GM12878 (cell line): ENCODE measurements at regions not wholly inside any gene's neighbourhood (a gene's known extent, or its start where the extent isn't known, plus 50 kb on each side); places are given as distances from the start of the nearest gene placed in this dataset.

Source experiments
- ATAC-seq: fragments of 200-7000 bp; cut with Tn5 transposase; 3 replicates; pipeline ENCODE4 v1.9.1; 2020; ENCODE audit warnings: mild to moderate bottlenecking, moderate library complexity
- BruUV-seq: library from RNA; stranded (reverse); fragments of 400-500 nt; replicated peaks from 2 replicates; lab custom pipeline; 2021; lab: Mats Ljungman, UMichigan
- CTCF ChIA-PET: fragments of 300-600 bp; sonication (Branson Sonifier 250); formaldehyde crosslinking; extraction: SDS; loops from one replicate; lab custom pipeline; 2021; ENCODE audit warnings: inconsistent platforms; lab: Yijun Ruan, JAX
- POLR2A ChIA-PET: fragments of 350-600 bp; formaldehyde crosslinking; extraction: SDS; loops from one replicate; lab custom pipeline; 2021; ENCODE audit warnings: inconsistent platforms; lab: Charles Lee
- RAD21 ChIA-PET: fragments of 300-600 bp; sonication (Branson Sonifier 250); formaldehyde crosslinking; loops from one replicate; lab custom pipeline; 2023; ENCODE audit warnings: antibody characterized with exemption; ENCODE audit not compliant: unreplicated experiment; lab: Charles Lee
- SMC1A ChIA-PET: fragments of 300-600 bp; sonication (Branson Sonifier 250); formaldehyde crosslinking; loops from one replicate; lab custom pipeline; 2023; ENCODE audit not compliant: unreplicated experiment, uncharacterized antibody; lab: Charles Lee
- DNase-seq: peaks from one replicate; pipeline ENCODE4 v3.0.0-alpha.2; 2011; ENCODE audit warnings: low read depth, low spot score
- FAIRE-seq: peaks from 3 replicates; lab custom pipeline; 2011; peaks lifted over from hg19 to GRCh38; lab: Jason Lieb, UNC
- H2AFZ ChIP-seq: 2 replicates; pipeline ENCODE4 v1.6.0; 2011; ENCODE audit warnings: low read depth, low read length, control low read depth; ENCODE audit not compliant: control insufficient read depth
- H3K27ac ChIP-seq: 2 replicates; pipeline ENCODE4 v1.5.1; 2011; ENCODE audit warnings: control low read depth; ENCODE audit not compliant: control insufficient read depth, insufficient read depth
- H3K27me3 ChIP-seq, 2 experiments: replicated peaks in 1 of 2; 2 replicates each; pipeline versions ENCODE4 v1.6.0 to v1.6.1; 2011; ENCODE audit warnings: low read length in 1 of 2; ENCODE audit not compliant: control insufficient read depth in 2 of 2, insufficient read depth in 2 of 2
- H3K36me3 ChIP-seq, 2 experiments: 2 replicates each; pipeline ENCODE4 v1.5.1; 2011; ENCODE audit warnings: low read length in 1 of 2; ENCODE audit not compliant: control insufficient read depth in 2 of 2, insufficient read depth in 2 of 2
- H3K4me1 ChIP-seq: 2 replicates; pipeline ENCODE4 v1.6.1; 2011; ENCODE audit warnings: mild to moderate bottlenecking, low read length, moderate library complexity, mixed read lengths; ENCODE audit not compliant: control insufficient read depth, insufficient read depth
- H3K4me2 ChIP-seq: 2 replicates; pipeline ENCODE4 v1.6.0; 2011; ENCODE audit warnings: control low read depth; ENCODE audit not compliant: control insufficient read depth, insufficient read depth
- H3K4me3 ChIP-seq: fragments of 200-600 bp; sonication (generic); 2 replicates; pipeline ENCODE4 v1.5.1; 2016
- H3K79me2 ChIP-seq: 2 replicates; pipeline ENCODE4 v1.6.0; 2011; ENCODE audit warnings: low read length; ENCODE audit not compliant: control insufficient read depth, insufficient read depth
- H3K9ac ChIP-seq: 2 replicates; pipeline ENCODE4 v1.8.0; 2011; ENCODE audit warnings: low read length, control low read depth, mixed read lengths; ENCODE audit not compliant: control insufficient read depth, insufficient read depth
- H3K9me3 ChIP-seq: replicated peaks from 3 replicates; pipeline ENCODE4 v1.5.1; 2011; ENCODE audit warnings: mild to moderate bottlenecking, low read length; ENCODE audit not compliant: control insufficient read depth, insufficient read depth
- H4K20me1 ChIP-seq: 2 replicates; pipeline ENCODE4 v1.6.0; 2011; ENCODE audit not compliant: control insufficient read depth, insufficient read depth
- ATF3 ChIP-seq: IDR thresholded peaks from 2 replicates; pipeline ENCODE4 v1.6.1; 2011; ENCODE audit warnings: low read depth, mild to moderate bottlenecking, low read length, moderate library complexity, borderline replicate concordance; ENCODE audit errors: extremely low read depth
- CHD1 ChIP-seq: IDR thresholded peaks from 2 replicates; pipeline ENCODE4 v1.6.1; 2012; ENCODE audit warnings: low read depth, low read length, improper control_type of control experiment
- CHD4 ChIP-seq: fragments of 200-600 bp; sonication (generic); IDR thresholded peaks from 2 replicates; pipeline ENCODE4 v1.6.1; 2016; ENCODE audit warnings: mild to moderate bottlenecking
- HCFC1 ChIP-seq: fragments of 150-350 bp; IDR thresholded peaks from 2 replicates; pipeline ENCODE4 v1.6.1; 2014; ENCODE audit warnings: low read length
- HDAC6 ChIP-seq: fragments of 200-600 bp; sonication (generic); IDR thresholded peaks from one replicate; pipeline ENCODE4 v1.8.0; 2017; ENCODE audit warnings: antibody characterized with exemption; ENCODE audit not compliant: unreplicated experiment
- JUNB ChIP-seq: IDR thresholded peaks from 2 replicates; pipeline ENCODE4 v1.6.1; 2016; ENCODE audit warnings: antibody characterized with exemption, mild to moderate bottlenecking
- JUND ChIP-seq: IDR thresholded peaks from 2 replicates; pipeline ENCODE4 v1.6.1; 2012; ENCODE audit warnings: low read depth, mild to moderate bottlenecking, low read length, improper control_type of control experiment, moderate library complexity
- MAX ChIP-seq: IDR thresholded peaks from 2 replicates; pipeline ENCODE4 v1.6.1; 2012; ENCODE audit warnings: low read depth, low read length, improper control_type of control experiment
- MTA3 ChIP-seq: IDR thresholded peaks from 2 replicates; pipeline ENCODE4 v1.6.1; 2012; ENCODE audit warnings: low read length, inconsistent platforms, borderline replicate concordance
- MYC ChIP-seq: IDR thresholded peaks from 2 replicates; pipeline ENCODE4 v1.6.1; 2011; ENCODE audit warnings: mild to moderate bottlenecking, low read length, moderate library complexity, inconsistent platforms; ENCODE audit not compliant: insufficient read depth, insufficient replicate concordance, insufficient read length, severe bottlenecking
- SPI1 ChIP-seq: IDR thresholded peaks from 2 replicates; pipeline ENCODE4 v1.6.1; 2011; ENCODE audit warnings: low read depth, mild to moderate bottlenecking, low read length, moderate library complexity, borderline replicate concordance; ENCODE audit not compliant: insufficient read depth
- USF1 ChIP-seq: IDR thresholded peaks from 2 replicates; pipeline ENCODE4 v1.6.1; 2011; ENCODE audit warnings: borderline replicate concordance, low read depth, mild to moderate bottlenecking, moderate library complexity, mixed read lengths, low read length; ENCODE audit not compliant: insufficient read depth; ENCODE audit errors: extremely low read length
- WRNIP1 ChIP-seq: IDR thresholded peaks from 2 replicates; pipeline ENCODE4 v1.6.1; 2011; ENCODE audit warnings: low read depth, low read length, improper control_type of control experiment, borderline replicate concordance
- WGBS: methylation state at CpG from one replicate; pipeline ENCODE4 v1.1.6; 2016; ENCODE audit warnings: low lambda C conversion rate; ENCODE audit not compliant: insufficient replicate concordance, insufficient coverage; ENCODE audit errors: missing lambda C conversion rate; 5-methylcytosine and 5-hydroxymethylcytosine counted together
- in situ Hi-C: fragments of 300-500 bp; cut with MboI; formaldehyde crosslinking; loops from 9 replicates; pipeline ENCODE4 v1.14.3; 2018; ENCODE audit warnings: mixed read lengths
- intact Hi-C: fragments of 100-400 bp; cut with micrococcal nuclease; formaldehyde crosslinking; loops from one replicate; pipeline ENCODE4 v1.14.2; 2022; ENCODE audit not compliant: unreplicated experiment

GRCh38 chr4:156313497-156313896, 359.8 kb upstream of the CTSO start:
- H3K9ac ChIP-seq: no peak overlapping the region

GRCh38 chr4:156312261-156312847, 358.7 kb upstream of the CTSO start:
- intact Hi-C loops: no loop called here
- Histone ChIP-seq H4K20me1 (no peaks in the 10 kb centered on the region), H3K27me3 (no peaks in the 10 kb centered on the region), H2AFZ (no peak overlapping the region), H3K9me3 (no peaks in the 10 kb centered on the region), H3K4me3 (no peak overlapping the region), H3K36me3 (no peaks in the 10 kb centered on the region), H3K79me2 (no peaks in the 10 kb centered on the region), H3K27ac (no peak overlapping the region), H3K4me1 (no peaks in the 10 kb centered on the region), H3K4me2 (no peak overlapping the region), H3K9ac (no peak overlapping the region)
- WGBS: 15% methylated on average over 3 of the region's 3 CpGs
- DNase-seq (no peak), ATAC-seq (no peak; the same call in 2 of the 3 replicates), FAIRE-seq (no peak)
- ChIA-PET SMC1A (interaction anchor here (0.7 to 0.9 kb wide), 2 partner anchors 24 to 66 kb away, joined by 3 read pairs; no protein-coding TSS in a partner anchor), CTCF (interaction anchor here (1.4 kb wide), 1 partner anchor 42 kb away, joined by 5 read pairs; no protein-coding TSS in a partner anchor), POLR2A (no interaction called here), RAD21 (no interaction called here)
- BruUV-seq: no TSS peak
- in situ Hi-C loops: no loop called here
- TF ChIP-seq WRNIP1 (no peak), MAX (no peak), MTA3 (no peak), JUND (no peak), SPI1 (no peak), HCFC1 (no peak), USF1 (no peak), CHD4 (no peak), ATF3 (no peak)

More at GRCh38 chr4:156313497-156313896, 359.8 kb upstream of the CTSO start:
- ATAC-seq: no peak
- H4K20me1 ChIP-seq: no peaks in the 10 kb centered on the region
- 0% methylated on average over 2 of the region's 2 CpGs for WGBS
- FAIRE-seq: no peak
- POLR2A ChIA-PET: no interaction called here
- SMC1A ChIA-PET: interaction anchor here (0.6 to 1.0 kb wide), 2 partner anchors 10 to 144 kb away, joined by 3 read pairs; no protein-coding TSS in a partner anchor
- TF ChIP-seq JUNB: no peak
- TF ChIP-seq HDAC6: no peak
- TF ChIP-seq MTA3: no peak
- no peak for TF ChIP-seq MYC
- no peak for TF ChIP-seq CHD1
- TF ChIP-seq, all 136 proteins: peak for 0
- no peak for DNase-seq
- intact Hi-C loops (no loop called here), in situ Hi-C loops (no loop called here)
- Histone ChIP-seq H3K9me3 (no peaks in the 10 kb centered on the region), H3K36me3 (no peaks in the 10 kb centered on the region), H3K79me2 (no peaks in the 10 kb centered on the region), H3K4me1 (no peaks in the 10 kb centered on the region), H3K4me2 (no peak overlapping the region), H2AFZ (no peak overlapping the region), H3K27me3 (no peaks in the 10 kb centered on the region), H3K27ac (no peak overlapping the region), H3K4me3 (no peak overlapping the region)
- ChIA-PET RAD21 (no interaction called here), CTCF (interaction anchor here (0.6 to 2.1 kb wide), 3 partner anchors 20 to 1700 kb away, joined by 3 to 7 read pairs (median 5); no protein-coding TSS in a partner anchor)
- BruUV-seq: no TSS peak
